BE2C (cell line): ENCODE measurements at regions not wholly inside any gene's neighbourhood (a gene's known extent, or its start where the extent isn't known, plus 50 kb on each side); places are given as distances from the start of the nearest gene placed in this dataset.

Source experiments
- DNase-seq: peaks from one replicate; pipeline ENCODE4 v3.0.0-alpha.2; 2020
- H3K27me3 ChIP-seq: fragments of 250-450 bp; sonication (Bioruptor Pico); 2 replicates; pipeline ENCODE4 v1.5.1; 2020; ENCODE audit warnings: mild to moderate bottlenecking
- H3K36me3 ChIP-seq: fragments of 250-450 bp; sonication (Bioruptor Pico); 2 replicates; pipeline ENCODE4 v1.5.1; 2020; ENCODE audit warnings: mild to moderate bottlenecking
- H3K4me1 ChIP-seq: fragments of 250-450 bp; sonication (Bioruptor Pico); 2 replicates; pipeline ENCODE4 v1.5.1; 2020
- H3K4me3 ChIP-seq: 2 replicates; pipeline ENCODE4 v1.5.1; 2011; ENCODE audit warnings: low read depth, low read length
- H3K9me3 ChIP-seq: fragments of 250-450 bp; sonication (Bioruptor Pico); 2 replicates; pipeline ENCODE4 v1.5.1; 2020
- TF ChIP-seq, protein P1 (sequence below): IDR thresholded peaks from 2 replicates; pipeline ENCODE4 v1.5.1; 2012; ENCODE audit warnings: mild to moderate bottlenecking, low read depth, low read length

DNA sequence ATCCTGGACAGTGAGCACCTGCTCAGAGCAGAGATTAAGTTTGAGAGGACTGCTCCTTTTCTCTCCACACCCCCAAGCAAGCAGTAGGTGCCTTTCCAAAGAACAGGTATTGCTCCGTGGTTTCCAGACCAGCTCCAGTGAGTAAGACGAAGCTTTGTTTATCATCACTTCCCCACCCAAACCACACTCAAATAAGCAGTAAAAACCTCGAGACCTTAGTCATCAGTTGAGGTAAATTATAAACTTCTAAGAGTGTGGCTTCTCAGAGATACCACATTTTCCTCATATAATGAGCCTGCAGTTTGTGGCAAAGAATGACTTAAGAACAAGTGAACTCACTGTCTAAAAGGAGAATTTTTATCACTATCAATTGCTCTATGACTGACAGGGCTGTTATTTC lies 50.0 kb upstream of the GRB10 start:
- no peaks in the 10 kb centered on the region for H3K36me3 ChIP-seq
- DNase-seq = no peak
- H3K9me3 ChIP-seq = no peaks in the 10 kb centered on the region
- H3K4me3 ChIP-seq = no peak overlapping the region
- peaks cover 19% of the 10 kb centered on the region for H3K27me3 ChIP-seq
- TF ChIP-seq, protein P1, sequence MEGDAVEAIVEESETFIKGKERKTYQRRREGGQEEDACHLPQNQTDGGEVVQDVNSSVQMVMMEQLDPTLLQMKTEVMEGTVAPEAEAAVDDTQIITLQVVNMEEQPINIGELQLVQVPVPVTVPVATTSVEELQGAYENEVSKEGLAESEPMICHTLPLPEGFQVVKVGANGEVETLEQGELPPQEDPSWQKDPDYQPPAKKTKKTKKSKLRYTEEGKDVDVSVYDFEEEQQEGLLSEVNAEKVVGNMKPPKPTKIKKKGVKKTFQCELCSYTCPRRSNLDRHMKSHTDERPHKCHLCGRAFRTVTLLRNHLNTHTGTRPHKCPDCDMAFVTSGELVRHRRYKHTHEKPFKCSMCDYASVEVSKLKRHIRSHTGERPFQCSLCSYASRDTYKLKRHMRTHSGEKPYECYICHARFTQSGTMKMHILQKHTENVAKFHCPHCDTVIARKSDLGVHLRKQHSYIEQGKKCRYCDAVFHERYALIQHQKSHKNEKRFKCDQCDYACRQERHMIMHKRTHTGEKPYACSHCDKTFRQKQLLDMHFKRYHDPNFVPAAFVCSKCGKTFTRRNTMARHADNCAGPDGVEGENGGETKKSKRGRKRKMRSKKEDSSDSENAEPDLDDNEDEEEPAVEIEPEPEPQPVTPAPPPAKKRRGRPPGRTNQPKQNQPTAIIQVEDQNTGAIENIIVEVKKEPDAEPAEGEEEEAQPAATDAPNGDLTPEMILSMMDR = no peak
- H3K4me1 ChIP-seq = no peaks in the 10 kb centered on the region
